H1 (cell line): ENCODE measurements at regions not wholly inside any gene's neighbourhood (a gene's known extent, or its start where the extent isn't known, plus 50 kb on each side); places are given as distances from the start of the nearest gene placed in this dataset.

Source experiments
- ATF2 ChIP-seq: IDR thresholded peaks from 2 replicates; pipeline ENCODE4 v1.6.1; 2012; ENCODE audit warnings: low read length, inconsistent platforms
- BRCA1 ChIP-seq: IDR thresholded peaks from 2 replicates; pipeline ENCODE4 v1.6.1; 2012; ENCODE audit warnings: low read depth, low read length, improper control_type of control experiment
- POU5F1 ChIP-seq: IDR thresholded peaks from 2 replicates; pipeline ENCODE4 v1.6.1; 2011; ENCODE audit warnings: low read depth, mild to moderate bottlenecking, low read length, moderate library complexity
- TEAD4 ChIP-seq: IDR thresholded peaks from 2 replicates; pipeline ENCODE4 v1.6.1; 2012; ENCODE audit warnings: low read depth, low read length, inconsistent platforms, mixed read lengths
- TF ChIP-seq, protein P1 (sequence below): IDR thresholded peaks from 2 replicates; pipeline ENCODE4 v1.6.1; 2011; ENCODE audit warnings: low read length, improper control_type of control experiment

- TF ChIP-seq BRCA1 (no peak), ATF2 (no peak), POU5F1 (no peak), TEAD4 (no peak)
- TF ChIP-seq, protein P1, sequence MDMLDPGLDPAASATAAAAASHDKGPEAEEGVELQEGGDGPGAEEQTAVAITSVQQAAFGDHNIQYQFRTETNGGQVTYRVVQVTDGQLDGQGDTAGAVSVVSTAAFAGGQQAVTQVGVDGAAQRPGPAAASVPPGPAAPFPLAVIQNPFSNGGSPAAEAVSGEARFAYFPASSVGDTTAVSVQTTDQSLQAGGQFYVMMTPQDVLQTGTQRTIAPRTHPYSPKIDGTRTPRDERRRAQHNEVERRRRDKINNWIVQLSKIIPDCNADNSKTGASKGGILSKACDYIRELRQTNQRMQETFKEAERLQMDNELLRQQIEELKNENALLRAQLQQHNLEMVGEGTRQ, result no peak
Measured at GRCh38 chr5:36795366-36795765, 81.2 kb upstream of the NIPBL start (continued).
